PFSK-1 (cell line): ENCODE measurements at regions not wholly inside any gene's neighbourhood (a gene's known extent, or its start where the extent isn't known, plus 50 kb on each side); places are given as distances from the start of the nearest gene placed in this dataset.

Experiments
- POLR2AphosphoS5 ChIP-seq: IDR thresholded peaks from 2 replicates; pipeline ENCODE4 v1.6.1; 2012; ENCODE audit warnings: low read depth, mild to moderate bottlenecking, control low read depth, low read length, moderate library complexity
- TAF1 ChIP-seq: IDR thresholded peaks from 2 replicates; pipeline ENCODE4 v1.6.1; 2012; ENCODE audit warnings: low read length, control low read depth, borderline replicate concordance; ENCODE audit not compliant: insufficient read depth

DNA sequence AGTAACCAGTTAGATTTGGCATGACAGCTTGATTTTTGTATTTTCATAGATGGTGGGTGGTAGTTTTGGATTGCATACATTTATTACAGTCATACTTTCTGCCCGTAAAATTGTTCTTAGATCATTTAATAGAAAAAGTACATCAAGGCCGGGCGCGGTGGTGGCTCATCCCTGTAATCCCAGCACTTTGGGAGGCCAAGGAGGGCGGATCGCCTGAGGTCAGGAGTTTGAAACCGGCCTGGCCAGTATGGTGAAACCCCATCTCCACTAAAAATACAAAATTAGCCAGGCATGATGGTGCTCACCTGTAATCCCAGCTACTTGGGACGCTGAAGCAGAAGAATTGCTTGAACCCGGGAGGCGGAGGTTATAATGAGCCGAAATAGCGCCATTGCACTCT, 55.0 kb upstream of the UBE2L5 start:
- TF ChIP-seq TAF1 (no peak), POLR2AphosphoS5 (no peak)
